ENCODE measurements at regions not wholly inside any gene's neighbourhood (a gene's known extent, or its start where the extent isn't known, plus 50 kb on each side); places are given as distances from the start of the nearest gene placed in this dataset.

DNA sequence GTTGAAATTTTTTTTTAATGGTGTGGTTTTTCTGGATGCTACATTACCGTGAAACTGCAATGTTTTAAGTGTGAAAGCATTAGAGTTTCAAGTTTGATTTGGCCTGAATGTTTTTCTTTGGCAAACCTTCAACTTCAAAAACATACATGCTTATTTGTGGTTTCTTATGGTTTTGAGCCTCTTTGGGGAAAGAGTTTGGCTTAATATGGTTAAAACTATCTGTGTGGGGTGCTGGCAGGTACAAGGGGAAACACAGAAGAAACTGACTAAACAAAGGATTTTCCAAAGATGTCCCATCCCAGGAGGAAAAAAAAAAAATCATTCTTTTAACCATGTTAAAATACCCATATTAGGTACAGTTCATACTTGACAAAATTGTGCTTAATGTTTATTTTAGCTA lies 121.1 kb downstream of the HGF start:
- DNase-seq: no peak

DNA sequence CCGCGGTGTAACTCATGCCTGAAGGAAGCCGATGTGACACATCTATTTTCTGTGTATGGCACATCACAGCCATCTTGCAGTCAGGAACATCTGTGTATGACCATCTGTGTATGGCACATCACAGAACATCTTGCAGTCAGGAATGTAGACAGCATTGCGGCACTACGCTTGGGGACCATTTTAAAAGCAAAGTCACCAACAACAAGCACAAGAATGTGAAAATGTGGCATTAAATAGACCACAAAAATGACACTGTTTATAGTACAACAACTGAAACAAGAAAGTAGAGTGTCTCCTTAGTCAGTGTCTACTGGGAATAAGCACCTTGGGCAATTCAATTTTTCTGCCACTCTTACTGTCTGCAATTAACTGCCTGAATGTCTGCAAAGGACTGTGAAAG lies 124.4 kb downstream of the HGF start:
- no peak for DNase-seq

DNA sequence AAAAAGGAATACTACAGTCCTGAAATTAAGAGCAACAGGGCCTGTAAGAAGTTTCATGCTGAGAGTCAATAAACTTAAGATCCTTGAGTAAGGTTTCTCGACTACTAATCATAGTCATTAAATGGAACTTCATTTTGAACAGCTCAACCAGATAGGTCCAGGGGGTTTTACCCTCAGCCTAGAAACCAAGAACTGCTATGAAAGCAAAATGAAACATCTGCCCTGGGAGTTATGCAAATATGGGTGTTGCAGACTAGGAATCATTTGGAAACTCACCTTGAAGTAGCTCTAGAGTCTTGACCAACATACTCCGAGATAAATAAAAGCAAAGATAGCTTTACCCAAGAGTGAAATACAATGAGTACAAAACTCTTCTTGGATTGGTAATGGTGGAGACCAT lies 128.0 kb downstream of the HGF start:
- DNase-seq: no peak

DNA sequence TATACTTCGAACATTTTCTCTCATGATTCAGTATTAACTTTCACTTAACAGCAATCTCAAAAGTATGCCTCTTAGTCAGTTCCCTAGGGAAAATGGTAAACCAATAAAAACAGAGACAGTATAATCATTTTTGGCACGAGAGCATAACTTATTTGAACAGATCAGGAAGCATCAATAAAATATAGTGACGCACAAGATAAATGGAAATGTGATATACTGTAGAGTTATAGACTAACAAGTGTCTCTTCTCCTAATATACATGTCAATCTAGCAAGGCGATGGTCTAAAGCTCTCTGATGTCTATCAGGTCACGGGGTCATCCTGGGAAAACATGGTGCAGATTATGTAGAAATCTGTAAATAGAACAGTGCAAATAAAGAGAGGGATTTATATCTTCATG lies 131.6 kb downstream of the HGF start:
- no peak for DNase-seq

DNA sequence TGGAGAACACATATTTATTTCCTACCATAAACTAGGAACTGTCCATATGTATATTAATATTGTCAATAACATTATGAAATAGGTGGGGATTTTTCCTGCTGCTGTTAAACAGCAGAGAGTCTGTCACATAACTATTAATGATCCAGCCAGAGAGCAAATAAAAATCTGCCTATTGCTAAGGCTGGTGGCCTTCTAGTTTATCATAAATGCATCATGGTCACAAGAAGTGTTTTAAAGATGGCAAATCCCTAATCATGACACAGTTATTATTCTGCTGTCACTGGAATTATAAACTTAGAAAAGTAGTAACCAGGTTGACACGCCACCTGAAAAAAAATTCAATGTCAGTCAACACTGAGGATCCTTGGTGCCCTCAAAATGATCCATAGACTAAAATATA lies 132.3 kb downstream of the HGF start:
- DNase-seq: no peak

DNA sequence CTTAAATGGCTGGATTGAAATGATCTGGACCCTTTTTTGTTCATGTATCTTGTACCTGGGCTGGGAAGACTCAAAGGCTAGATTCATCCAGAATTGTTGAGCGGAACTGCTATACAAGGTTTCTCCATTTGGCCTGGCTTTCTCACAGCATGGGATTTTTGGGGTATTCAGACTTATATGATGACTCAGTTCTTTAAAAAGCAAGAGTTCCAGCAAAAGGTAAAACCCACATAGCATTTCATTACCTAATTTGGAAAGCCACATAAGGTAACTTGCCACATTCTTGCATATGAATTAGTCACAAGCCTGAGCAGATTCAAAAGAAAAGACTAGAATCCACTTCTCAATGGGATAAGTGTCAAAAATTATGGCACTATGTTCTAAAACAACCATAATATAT lies 137.4 kb downstream of the HGF start:
- DNase-seq: no peak

DNA sequence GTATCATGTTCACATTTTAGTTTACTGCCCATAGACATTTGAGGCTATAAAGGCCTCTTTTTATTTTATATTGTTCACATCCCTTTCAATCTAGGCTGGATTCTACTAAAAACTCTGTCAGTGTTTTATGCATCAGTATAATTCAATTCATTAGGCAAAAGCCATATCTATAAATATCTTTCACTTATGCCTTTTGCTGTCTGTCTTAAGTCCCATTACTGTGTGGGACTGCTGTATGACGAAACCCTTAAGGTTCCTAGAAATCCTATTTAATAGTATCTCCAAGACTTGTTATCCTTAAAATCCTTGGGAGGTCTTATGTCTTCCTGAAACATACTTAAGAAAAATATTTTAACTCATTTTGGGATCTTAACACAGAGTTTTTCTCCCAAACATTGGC lies 139.2 kb downstream of the HGF start:
- no peak for DNase-seq

DNA sequence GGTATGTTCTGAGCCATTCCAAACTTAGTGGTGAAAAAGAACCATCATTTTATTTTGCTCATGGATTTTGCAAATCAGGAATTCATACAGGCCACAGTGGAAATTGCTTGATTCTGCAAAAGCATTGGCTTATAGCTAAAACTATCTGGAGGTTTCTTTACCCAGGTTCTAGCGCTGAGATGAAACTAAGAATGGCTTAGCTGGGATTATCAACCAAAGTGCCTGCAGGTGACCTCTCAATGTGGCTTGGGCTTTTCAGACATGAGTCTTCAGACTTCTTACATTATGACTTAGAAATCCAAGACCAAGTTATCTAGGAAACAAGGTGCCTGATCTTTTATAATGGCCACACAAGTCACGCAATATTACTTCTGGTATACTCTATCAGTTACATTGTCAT lies 140.1 kb downstream of the HGF start:
- DNase-seq: no peak

DNA sequence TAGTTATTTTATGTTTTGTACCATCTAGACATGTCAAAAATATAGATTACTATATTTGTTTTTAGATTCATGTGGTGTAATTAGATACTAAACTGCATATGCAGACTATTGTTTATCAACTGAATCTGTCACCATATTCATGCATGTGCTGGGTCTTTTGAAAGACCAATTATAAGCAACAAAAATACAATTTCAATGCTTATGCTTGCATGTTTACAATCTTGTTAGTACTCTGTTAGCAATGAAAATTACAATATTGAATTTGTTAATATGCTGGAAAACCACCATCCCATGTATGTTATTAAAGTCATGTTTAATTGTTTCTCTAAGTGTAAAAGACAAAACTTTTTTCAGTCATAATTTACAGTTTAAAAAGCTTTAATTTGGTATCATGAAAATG lies 140.9 kb downstream of the HGF start:
- no peak for DNase-seq

DNA sequence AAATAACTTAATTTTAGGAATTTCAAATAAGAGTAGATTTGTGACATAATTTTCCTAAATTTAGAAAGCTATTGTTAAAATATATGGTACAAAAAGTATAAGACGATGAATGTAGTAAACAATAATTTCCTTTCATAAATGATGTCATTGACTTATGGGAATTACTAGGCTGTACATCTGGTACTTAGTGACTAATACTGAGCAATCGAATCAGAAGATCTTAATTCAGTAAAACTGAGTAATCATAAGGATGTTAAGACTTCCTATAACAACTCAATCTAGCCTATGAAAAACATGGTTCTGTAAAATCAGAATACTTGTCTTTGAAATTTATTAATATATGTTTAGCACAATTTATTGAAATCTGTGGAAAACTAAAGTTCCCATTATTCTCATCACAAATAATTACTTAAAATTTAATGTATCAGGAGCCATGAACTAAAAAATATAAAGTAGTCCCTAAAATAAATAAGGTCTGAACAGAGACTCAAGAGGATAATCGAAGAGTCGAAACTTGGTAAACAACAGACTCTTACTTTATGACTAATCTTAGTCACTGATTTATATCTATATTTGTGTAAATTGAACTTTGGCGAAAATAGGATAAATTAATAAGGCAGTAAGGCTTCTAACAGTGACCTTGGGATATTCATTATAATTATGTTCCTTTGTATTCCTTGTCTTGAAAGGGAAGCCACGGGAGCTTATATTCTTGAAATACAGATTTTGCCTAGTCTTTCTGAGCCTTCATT lies 142.1 kb downstream of the HGF start:
- DNase-seq: no peak

DNA sequence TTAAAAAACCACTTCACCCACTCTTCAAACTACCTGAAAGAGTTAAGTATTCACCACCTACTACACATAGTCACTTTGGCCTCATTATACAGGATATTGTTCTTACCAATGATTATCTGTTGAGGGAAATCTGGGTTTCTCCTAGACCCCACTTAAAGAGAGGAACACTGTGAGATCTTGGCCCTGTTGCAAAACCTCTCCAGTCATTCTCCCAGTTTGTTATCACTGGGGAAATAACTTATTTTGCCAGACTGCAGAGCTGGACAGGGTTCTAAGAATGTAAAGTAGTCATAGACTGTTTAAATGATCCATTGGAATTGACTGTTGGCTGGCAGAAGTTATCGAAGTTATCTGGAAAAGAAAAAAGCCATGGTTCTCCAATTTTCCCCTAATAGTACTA lies 143.8 kb downstream of the HGF start:
- DNase-seq: no peak

DNA sequence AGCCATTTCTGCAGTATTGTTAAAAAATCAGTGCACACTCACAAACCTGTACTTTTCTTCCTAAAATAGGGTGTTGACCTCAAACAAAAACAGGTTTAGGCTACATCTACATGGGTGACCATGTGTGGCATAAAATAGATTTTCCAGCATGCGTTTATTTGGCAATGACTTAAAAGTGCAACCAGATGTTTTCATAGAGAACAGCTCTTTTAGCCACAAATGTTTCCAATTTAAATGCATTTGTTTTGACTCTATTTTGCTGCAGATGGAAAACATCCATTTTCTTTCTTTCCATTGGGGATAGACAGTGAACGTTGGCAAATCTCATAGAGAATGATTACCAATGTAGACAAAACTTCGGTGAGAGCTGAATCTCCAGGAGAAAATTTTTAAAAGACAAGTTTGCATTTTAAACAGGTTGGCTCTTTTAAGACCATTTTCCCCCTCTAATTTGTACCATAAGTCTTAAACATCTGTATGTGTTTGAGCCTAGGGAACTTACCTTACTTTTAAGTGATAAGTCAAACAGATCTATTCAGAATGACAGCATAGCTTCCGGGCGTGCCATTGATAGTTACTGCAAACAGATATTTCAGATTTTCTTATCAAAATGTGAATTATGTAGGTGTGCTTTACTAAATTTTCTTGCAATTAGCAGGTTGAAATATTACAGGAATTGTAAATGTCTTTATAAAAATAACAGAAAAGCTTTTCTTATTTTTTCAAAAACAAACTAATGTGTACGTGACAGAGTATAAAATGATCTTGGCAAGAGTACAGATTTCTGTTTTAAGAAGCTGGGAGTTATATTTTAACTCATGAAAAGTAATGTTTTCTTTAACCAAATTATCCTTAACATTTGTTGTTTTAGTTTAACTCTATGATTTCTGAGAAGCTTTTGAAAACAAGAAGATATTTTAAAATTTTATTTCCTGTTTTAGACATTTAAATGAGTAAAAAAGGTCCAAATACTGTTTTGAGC lies 144.9 kb downstream of the HGF start:
- DNase-seq: no peak

DNA sequence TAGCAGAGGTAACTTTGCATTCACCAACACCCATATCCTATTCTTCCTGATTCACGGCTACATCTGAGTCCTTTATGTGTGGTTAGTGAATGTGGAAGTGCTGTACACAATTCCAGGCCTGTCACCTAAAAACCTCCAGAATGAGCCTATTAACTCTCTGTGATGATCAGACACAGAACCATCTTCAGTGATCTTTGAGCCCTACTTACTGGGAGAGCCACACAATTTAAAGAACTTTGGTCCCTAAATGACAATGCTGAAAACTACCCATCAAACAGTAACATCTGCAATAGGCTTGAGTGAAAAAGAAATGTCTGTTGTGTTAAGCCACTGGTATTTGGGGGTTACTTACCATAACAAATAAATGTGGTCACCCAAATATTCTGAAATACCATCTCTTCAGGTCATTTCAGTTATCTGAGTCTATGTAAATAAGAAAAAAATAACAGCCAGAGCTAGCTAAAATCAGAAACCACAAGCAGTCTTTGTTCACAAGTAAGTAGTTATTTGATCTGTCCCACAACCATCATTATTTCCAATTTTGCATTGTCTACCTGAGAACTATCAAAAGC lies 145.7 kb downstream of the HGF start:
- DNase-seq: no peak

DNA sequence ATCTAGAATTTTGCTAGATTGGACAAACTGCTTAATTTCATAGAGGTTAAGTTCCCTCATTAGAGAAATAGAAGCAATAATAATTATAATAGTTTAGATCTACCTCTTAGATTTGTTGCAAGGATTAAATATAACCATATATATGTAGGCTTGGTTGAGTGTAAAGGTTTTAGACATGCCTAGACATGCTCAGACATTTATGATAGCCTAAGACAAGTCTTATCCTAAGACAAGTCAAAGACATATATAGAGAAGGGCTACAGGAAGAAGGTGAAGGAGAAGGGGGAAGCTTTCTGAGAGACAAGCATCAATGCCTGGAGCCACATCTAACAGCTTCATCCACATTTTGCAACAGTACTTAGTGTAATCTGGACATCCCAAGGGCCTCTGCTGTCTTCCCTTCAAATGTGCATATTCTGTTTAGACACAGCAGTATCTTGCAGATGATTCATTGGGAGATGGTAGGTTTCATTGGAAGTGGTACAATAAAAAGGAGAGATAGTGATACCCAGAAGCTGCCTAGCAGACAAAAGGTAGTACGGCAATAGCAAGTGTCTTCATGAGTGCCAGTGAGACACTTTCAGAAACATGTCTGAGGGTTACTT lies 146.5 kb downstream of the HGF start:
- DNase-seq: no peak

DNA sequence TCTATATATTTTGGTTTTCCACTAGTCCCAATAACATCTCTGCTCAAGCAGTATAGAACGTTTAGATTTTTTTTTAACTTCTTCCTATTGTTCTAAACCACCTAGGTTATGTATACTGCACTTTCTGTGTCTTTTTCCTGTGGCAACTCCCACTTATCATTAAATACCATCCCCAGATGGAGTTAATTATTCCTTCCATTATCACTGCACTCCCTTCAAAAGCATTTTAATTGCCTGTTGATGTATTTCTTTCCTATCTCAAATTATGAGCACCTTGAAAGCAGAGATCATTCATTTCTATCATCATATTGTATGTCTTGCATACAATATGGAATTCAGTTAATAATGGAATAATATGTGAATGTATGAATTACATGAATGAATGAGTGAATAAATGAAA lies 148.0 kb downstream of the HGF start:
- no peak for DNase-seq

DNA sequence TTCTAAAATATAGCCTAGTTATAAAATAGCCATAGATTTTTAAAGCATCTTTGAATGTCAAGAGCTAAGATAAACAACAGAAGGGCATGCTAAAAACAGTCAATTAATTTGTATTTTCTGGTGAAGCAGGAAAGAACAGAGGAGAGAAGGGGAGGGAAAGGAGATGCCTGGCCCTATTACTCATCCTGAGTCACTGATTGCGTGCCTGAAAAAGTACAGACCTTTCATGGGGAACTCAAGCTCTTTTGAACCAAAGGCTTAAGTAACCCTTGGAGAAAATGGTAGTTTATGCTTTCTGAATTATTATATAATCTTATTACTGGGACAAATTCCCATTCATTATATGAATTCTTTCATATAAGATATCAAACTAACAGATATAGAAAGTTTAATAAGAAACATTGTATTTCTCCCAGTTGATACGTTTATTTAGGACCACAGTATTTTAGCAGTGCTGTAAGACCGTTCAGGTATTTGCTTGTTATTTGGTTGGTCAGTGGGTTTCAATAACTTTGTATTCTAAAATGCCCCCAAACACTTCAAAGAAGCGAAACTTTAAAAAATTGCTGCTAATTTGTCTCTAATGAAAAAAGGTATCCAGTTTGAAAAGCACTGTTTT lies 151.3 kb downstream of the HGF start:
- DNase-seq: no peak

DNA sequence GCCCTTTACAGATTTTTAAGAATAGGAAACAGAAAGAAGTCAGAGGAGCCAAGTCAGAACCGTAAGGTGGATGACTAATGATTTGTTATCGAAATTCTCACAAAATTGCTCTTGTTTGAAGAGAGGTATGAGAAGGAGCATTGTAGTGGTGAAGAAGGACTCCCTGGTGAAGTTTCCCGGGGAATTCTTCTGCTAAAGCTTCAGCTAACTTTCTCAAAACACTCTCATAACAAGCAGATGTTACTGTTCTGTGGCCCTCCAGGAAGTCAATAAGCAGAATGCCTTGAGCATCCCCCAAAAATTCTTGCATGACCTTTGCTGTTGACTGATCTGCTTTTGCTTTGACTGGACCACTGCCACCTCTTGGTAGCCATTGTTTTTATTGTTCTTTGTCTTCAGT lies 152.9 kb downstream of the HGF start:
- no peak for DNase-seq

DNA sequence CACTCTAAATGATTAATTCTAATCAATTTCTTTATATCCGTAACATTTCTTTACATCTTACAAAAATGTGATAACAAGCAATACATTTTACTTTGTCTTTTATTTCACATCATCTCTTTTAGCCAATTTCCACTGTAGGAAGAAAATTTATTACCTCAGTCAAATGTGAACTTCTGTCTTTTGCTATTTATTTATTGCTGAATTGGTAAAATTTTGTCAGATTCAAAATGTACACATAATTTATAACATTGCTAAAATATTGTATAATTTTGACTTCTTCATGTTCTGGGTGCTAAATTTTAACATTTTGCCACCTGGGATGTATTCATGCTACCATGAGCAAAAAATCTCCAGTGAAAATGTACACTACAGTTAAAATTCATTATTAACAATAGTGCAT lies 158.0 kb downstream of the HGF start:
- no peak for DNase-seq

DNA sequence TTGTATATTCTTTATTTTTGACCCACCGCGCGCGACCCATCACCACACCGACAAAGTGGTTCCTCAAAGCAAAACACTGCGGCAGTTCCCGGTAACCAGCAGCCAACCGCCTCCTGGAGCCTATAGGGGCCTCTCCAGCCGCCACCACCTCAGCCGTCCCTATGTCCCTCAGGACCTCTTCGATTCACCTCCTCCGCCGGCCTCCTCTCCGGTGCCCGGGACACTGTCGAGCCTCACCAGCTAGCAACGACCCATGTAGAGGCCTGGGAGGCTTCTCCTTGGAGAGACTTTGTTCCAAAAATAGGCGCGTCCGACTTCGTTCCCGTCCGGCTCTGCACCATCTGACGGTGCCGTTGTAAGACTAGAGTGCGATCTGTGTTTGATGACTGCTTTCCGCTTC lies 158.8 kb downstream of the HGF start:
- DNase-seq: no peak

DNA sequence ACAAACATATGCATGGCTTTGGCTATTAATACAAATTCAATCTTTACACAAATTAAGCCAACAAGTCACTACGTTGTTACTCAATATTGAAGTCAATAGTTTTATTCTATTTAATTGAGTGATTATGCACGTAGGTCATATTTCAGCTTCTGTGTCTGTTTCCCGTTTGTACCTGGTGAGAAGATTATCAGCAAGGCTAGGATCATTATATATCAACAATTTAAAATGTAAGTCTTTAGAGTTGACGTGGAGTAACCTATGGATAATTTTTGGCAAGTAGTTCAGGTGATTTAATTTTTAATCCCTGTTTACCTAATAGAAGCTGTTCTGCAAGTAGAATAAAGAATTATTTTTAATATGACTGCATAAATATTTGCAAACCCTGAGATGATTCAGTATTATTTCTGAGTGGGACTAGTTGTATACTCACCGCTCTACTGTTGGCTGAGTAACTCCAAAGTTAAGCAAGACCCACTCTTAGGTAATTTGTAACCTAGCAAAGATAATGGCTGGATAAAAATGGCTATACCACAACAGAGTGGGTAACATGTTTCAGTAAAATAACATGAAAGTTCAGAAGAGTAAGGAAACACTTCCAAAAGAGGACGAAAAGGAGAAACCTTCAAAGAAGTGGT lies 161.0 kb downstream of the HGF start:
- DNase-seq: no peak

DNA sequence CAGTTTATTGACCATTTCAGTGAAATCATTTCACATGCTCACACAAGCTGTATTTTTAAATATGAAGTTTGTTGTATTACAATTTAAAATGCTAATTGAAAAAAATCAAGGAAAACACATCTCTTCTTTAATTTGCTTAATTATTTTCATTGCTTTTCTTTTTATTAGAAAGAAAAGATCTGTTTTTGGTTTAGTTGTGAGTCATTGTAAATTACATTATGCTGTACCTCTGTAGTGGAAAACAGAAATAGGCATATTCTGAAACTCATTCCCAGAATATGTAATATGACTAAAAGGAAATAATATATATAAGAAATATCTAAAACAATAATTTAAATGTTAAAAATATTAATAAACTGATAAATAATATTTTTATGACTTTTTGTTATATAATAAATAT lies 161.9 kb downstream of the HGF start:
- no peak for DNase-seq

DNA sequence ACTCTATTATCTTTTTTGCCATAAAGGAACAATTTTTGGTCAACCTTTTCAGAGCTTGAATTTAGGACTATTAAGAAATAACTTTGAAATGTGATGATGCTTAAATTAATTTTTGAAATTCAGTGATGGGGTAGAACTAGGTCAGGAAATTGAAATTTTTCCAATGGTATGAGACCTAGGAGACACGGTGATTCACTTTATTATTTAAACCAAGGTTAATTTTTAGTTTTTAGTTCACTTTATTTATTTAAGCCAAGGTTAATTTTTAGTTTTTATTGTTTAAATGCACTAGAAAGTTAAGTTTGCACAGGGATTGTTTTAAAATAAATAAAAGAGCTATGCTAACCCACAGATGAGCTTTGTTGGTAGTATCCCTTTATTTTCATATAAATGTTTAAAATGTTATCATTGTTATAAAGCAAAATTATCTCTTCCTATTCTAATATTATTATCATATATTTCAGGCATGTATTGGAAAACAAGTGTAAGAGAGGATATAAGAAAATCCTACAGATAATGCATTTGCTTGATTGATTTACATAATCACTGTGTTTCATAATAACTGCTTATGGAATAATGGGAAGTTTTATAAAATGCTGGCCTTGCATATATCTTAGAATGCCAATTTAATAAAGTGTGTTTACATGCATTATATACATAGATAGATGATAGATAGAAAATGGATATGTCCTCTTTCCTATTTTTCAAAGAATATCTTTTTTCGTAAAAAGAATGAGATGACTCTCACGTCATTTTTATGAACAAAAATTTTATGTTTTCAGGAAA lies 163.6 kb downstream of the HGF start:
- DNase-seq: no peak
